Brain microvascular endothelial cell (primary cell): ENCODE measurements at regions not wholly inside any gene's neighbourhood (a gene's known extent, or its start where the extent isn't known, plus 50 kb on each side); places are given as distances from the start of the nearest gene placed in this dataset.

Experiments
- DNase-seq: peaks from one replicate; pipeline ENCODE4 v3.0.0-alpha.2; 2020
- H3K27ac ChIP-seq: fragments of 250-450 bp; sonication (Bioruptor Pico); 2 replicates; pipeline ENCODE4 v1.5.1; 2020; ENCODE audit warnings: mild to moderate bottlenecking, moderate library complexity
- H3K27me3 ChIP-seq: fragments of 250-450 bp; sonication (Bioruptor Pico); replicated peaks from 2 replicates; pipeline ENCODE4 v1.5.1; 2020; ENCODE audit warnings: mild to moderate bottlenecking
- H3K36me3 ChIP-seq: fragments of 250-450 bp; sonication (Bioruptor Pico); replicated peaks from 2 replicates; pipeline ENCODE4 v1.5.1; 2020; ENCODE audit warnings: mild to moderate bottlenecking
- H3K4me3 ChIP-seq: 2 replicates; pipeline ENCODE4 v1.5.1; 2011; ENCODE audit warnings: low read depth, mild to moderate bottlenecking, control low read depth, low read length, moderate library complexity
- CTCF ChIP-seq: IDR thresholded peaks from 2 replicates; pipeline ENCODE4 v1.5.1; 2011; ENCODE audit warnings: low read depth, mild to moderate bottlenecking, moderate library complexity, low read length, control low read depth, inconsistent platforms; ENCODE audit errors: missing control alignments
- in situ Hi-C: cut with HindIII; loops from 2 replicates; pipeline ENCODE4 v1.10.0; 2017; ENCODE audit warnings: low sequenced_read_pairs, low pct_ligation_motif_present

GRCh38 chr11:31969359-31969702, 121.5 kb upstream of the RCN1 start:
- no peak overlapping the region for H3K27ac ChIP-seq
- in situ Hi-C loops = no loop called here
- no peak for DNase-seq
- no peak overlapping the region for H3K4me3 ChIP-seq
- no peaks in the 10 kb centered on the region for H3K36me3 ChIP-seq
- no peak for TF ChIP-seq CTCF
- H3K27me3 ChIP-seq = no peaks in the 10 kb centered on the region

- DNase-seq = peak; percentile 85
- Histone ChIP-seq H3K27ac (no peak overlapping the region), H3K4me3 (no peak overlapping the region), H3K36me3 (no peaks in the 10 kb centered on the region), H3K27me3 (no peaks in the 10 kb centered on the region)
- in situ Hi-C loops = no loop called here
- no peak for TF ChIP-seq CTCF
Measured at GRCh38 chr11:31968461-31969358, 122.2 kb upstream of the RCN1 start.

GRCh38 chr11:31967404-31968130, 123.3 kb upstream of the RCN1 start:
- Histone ChIP-seq H3K4me3 (no peak overlapping the region), H3K27ac (no peak overlapping the region), H3K27me3 (no peaks in the 10 kb centered on the region), H3K36me3 (no peaks in the 10 kb centered on the region)
- no peak for TF ChIP-seq CTCF
- in situ Hi-C loops = no loop called here
- no peak for DNase-seq

GRCh38 chr11:31966846-31967245, 124.0 kb upstream of the RCN1 start:
- Histone ChIP-seq H3K27me3 (no peaks in the 10 kb centered on the region), H3K27ac (no peak overlapping the region), H3K36me3 (no peaks in the 10 kb centered on the region), H3K4me3 (no peak overlapping the region)
- no peak for TF ChIP-seq CTCF
- in situ Hi-C loops = no loop called here
- DNase-seq = no peak

GRCh38 chr11:31964181-31964580, 126.7 kb upstream of the RCN1 start:
- Histone ChIP-seq H3K27me3 (no peaks in the 10 kb centered on the region), H3K4me3 (no peak overlapping the region), H3K36me3 (no peaks in the 10 kb centered on the region), H3K27ac (no peak overlapping the region)
- DNase-seq = no peak
- no peak for TF ChIP-seq CTCF
- in situ Hi-C loops = no loop called here
